Endothelial cell (in vitro differentiated cells): ENCODE measurements at regions not wholly inside any gene's neighbourhood (a gene's known extent, or its start where the extent isn't known, plus 50 kb on each side); places are given as distances from the start of the nearest gene placed in this dataset.

Experiments
- DNase-seq: peaks from one replicate; pipeline ENCODE4 v3.0.0; 2021; ENCODE audit warnings: low spot score
- H3K27ac Mint-ChIP-seq: one replicate; pipeline ENCODE4 v1.8.0; 2021; ENCODE audit warnings: mixed read lengths, inconsistent platforms; ENCODE audit not compliant: unreplicated experiment
- H3K27me3 Mint-ChIP-seq: one replicate; pipeline ENCODE4 v1.8.0; 2021; ENCODE audit warnings: mild to moderate bottlenecking, moderate library complexity, mixed read lengths, inconsistent platforms; ENCODE audit not compliant: unreplicated experiment
- H3K36me3 Mint-ChIP-seq: one replicate; pipeline ENCODE4 v1.8.0; 2021; ENCODE audit warnings: mild to moderate bottlenecking, low read depth, mixed read lengths, inconsistent platforms; ENCODE audit not compliant: unreplicated experiment
- H3K4me1 Mint-ChIP-seq: one replicate; pipeline ENCODE4 v1.8.0; 2021; ENCODE audit warnings: mild to moderate bottlenecking, mixed read lengths, inconsistent platforms; ENCODE audit not compliant: unreplicated experiment
- H3K4me3 Mint-ChIP-seq: one replicate; pipeline ENCODE4 v1.8.0; 2021; ENCODE audit warnings: mild to moderate bottlenecking, mixed read lengths, inconsistent platforms; ENCODE audit not compliant: unreplicated experiment
- H3K9me3 Mint-ChIP-seq: one replicate; pipeline ENCODE4 v1.8.0; 2021; ENCODE audit warnings: mixed read lengths, inconsistent platforms; ENCODE audit not compliant: unreplicated experiment
- TF ChIP-seq, protein P1 (sequence below): fragments of 200-600 bp; sonication (generic); IDR thresholded peaks from one replicate; pipeline ENCODE4 v1.5.0; 2021; ENCODE audit warnings: antibody characterized with exemption; ENCODE audit not compliant: unreplicated experiment

- H3K27ac Mint-ChIP-seq: no peak overlapping the region
- no peak for DNase-seq
- H3K9me3 Mint-ChIP-seq: peaks cover 5% of the 10 kb centered on the region
These were observed 443.2 kb upstream of the JARID2 start for GRCh38 chr6:14802514-14803160.

DNA sequence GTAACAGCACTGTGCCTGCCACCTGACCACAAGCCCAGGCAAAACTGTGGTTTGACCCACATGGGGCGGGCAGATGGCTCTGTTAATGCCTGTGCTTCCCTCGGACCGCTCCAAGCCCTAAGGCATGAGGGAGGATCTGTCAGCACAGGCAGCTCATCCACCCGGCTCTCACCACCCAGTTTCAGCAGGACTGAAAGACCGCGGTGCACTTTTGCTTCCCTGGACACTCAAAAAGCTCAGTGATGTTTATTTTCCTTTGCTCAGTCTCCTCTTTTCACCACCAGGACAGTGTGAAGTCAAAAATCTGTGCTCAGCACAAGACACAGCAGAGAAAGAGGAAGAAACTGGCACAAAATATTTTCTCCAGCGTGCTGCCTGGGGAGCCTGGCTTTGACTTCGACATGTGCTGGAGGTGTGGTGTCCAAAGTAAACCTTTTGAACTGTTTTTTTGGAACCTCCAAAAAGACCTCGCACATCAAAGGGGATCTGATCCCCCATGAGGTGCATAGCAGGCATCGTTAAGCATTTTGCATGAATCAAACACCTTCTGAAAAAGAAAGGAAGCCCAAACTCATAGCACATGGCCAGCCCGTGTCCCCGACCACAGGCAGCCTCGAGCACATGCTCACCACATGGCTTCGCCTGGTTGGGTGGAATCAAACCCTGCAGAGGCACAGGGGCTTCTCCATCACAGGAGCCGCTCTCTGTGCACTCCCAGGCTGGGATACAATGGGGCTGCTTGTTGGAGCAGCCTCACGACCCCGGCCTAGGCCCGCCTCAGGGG, 441.7 kb upstream of the JARID2 start:
- DNase-seq: no peak
- peaks cover 10% of the 10 kb centered on the region for H3K36me3 Mint-ChIP-seq
- TF ChIP-seq, protein P1, sequence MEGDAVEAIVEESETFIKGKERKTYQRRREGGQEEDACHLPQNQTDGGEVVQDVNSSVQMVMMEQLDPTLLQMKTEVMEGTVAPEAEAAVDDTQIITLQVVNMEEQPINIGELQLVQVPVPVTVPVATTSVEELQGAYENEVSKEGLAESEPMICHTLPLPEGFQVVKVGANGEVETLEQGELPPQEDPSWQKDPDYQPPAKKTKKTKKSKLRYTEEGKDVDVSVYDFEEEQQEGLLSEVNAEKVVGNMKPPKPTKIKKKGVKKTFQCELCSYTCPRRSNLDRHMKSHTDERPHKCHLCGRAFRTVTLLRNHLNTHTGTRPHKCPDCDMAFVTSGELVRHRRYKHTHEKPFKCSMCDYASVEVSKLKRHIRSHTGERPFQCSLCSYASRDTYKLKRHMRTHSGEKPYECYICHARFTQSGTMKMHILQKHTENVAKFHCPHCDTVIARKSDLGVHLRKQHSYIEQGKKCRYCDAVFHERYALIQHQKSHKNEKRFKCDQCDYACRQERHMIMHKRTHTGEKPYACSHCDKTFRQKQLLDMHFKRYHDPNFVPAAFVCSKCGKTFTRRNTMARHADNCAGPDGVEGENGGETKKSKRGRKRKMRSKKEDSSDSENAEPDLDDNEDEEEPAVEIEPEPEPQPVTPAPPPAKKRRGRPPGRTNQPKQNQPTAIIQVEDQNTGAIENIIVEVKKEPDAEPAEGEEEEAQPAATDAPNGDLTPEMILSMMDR: no peak
- peaks cover 3% of the 10 kb centered on the region for H3K27me3 Mint-ChIP-seq
- no peak overlapping the region for H3K4me3 Mint-ChIP-seq
- H3K27ac Mint-ChIP-seq: no peak overlapping the region
- H3K4me1 Mint-ChIP-seq: no peaks in the 10 kb centered on the region
- peaks cover 9% of the 10 kb centered on the region for H3K9me3 Mint-ChIP-seq

More at GRCh38 chr6:14802514-14803160, 443.2 kb upstream of the JARID2 start:
- Mint-ChIP-seq H3K27me3 (peaks cover 4% of the 10 kb centered on the region), H3K4me3 (no peak overlapping the region), H3K36me3 (peaks cover 5% of the 10 kb centered on the region), H3K4me1 (no peaks in the 10 kb centered on the region)
- TF ChIP-seq, protein P1: no peak

- H3K36me3 Mint-ChIP-seq: peaks cover 10% of the 10 kb centered on the region
- peaks cover 5% of the 10 kb centered on the region for H3K9me3 Mint-ChIP-seq
- TF ChIP-seq, protein P1: no peak
- no peak overlapping the region for H3K27ac Mint-ChIP-seq
- no peak overlapping the region for H3K4me3 Mint-ChIP-seq
- no peaks in the 10 kb centered on the region for H3K4me1 Mint-ChIP-seq
- no peak for DNase-seq
- H3K27me3 Mint-ChIP-seq: peaks cover 3% of the 10 kb centered on the region
These were observed 441.1 kb upstream of the JARID2 start for GRCh38 chr6:14804785-14805210.

DNA sequence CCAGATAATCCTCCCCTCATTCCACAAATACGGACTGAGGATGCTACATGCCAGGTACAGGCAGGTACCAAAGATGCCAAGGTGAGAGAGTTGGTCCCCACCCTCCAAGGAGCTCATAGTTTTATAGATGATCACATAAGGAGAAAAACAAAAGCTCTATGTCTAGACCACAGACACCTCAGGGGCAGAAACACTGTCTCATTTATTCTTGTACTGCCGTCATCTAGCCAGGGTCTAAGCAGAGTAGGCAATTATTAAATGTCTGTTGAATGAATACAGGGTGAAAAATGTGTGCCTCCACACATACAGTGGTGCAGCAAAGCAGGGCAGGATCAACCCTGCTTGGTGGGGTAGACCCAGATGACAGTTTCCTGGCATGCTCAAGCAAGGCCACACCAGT, 439.8 kb upstream of the JARID2 start:
- Mint-ChIP-seq H3K9me3 (peaks cover 4% of the 10 kb centered on the region), H3K36me3 (peaks cover 10% of the 10 kb centered on the region), H3K4me1 (peaks cover 4% of the 10 kb centered on the region), H3K27ac (no peak overlapping the region), H3K27me3 (peaks cover 3% of the 10 kb centered on the region), H3K4me3 (no peak overlapping the region)
- no peak for DNase-seq
- TF ChIP-seq, protein P1: no peak

DNA sequence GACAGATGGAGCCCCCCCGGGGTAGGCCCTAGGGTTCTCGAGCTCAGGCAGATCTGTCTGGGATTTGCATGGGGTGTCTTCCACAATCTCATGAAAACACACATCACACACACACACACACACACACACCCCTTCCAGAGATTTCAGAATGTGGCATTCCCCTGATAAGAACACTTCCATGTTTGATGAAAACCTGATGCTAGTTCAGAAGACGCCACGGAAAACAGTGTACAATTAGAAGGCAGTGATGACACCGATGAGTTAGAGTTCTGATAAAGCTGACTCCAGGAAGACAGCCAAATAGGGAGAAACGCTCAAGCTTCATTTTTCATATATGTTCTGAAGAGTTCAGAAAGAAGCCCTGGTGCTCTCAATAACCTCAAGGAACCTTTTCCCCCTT, 438.7 kb upstream of the JARID2 start:
- H3K27ac Mint-ChIP-seq: no peak overlapping the region
- peaks cover 4% of the 10 kb centered on the region for H3K9me3 Mint-ChIP-seq
- H3K4me3 Mint-ChIP-seq: no peak overlapping the region
- H3K36me3 Mint-ChIP-seq: peaks cover 10% of the 10 kb centered on the region
- H3K4me1 Mint-ChIP-seq: peaks cover 4% of the 10 kb centered on the region
- TF ChIP-seq, protein P1: no peak
- no peak for DNase-seq
- peaks cover 3% of the 10 kb centered on the region for H3K27me3 Mint-ChIP-seq
